K562 (cell line): ENCODE measurements at regions not wholly inside any gene's neighbourhood (a gene's known extent, or its start where the extent isn't known, plus 50 kb on each side); places are given as distances from the start of the nearest gene placed in this dataset.

ENCODE experiments used
- ATAC-seq: fragments of 200-7000 bp; cut with Tn5 transposase; 3 replicates; pipeline ENCODE4 v1.9.1; 2020; ENCODE audit warnings: moderate library complexity
- BruUV-seq: library from RNA; stranded (reverse); fragments of 400-500 nt; replicated peaks from 2 replicates; lab custom pipeline; 2021; lab: Mats Ljungman, UMichigan
- CTCF ChIA-PET: fragments of 300-600 bp; formaldehyde crosslinking; extraction: SDS; loops from one replicate; lab custom pipeline; 2021; ENCODE audit warnings: low intra/inter-chr PET ratio; lab: Yijun Ruan, JAX
- POLR2A ChIA-PET: fragments of 300-600, 350-650 bp; sonication (Branson Sonifier 250); formaldehyde crosslinking; extraction: SDS; loops from one replicate; lab custom pipeline; 2021; ENCODE audit warnings: antibody characterized with exemption, inconsistent platforms; lab: Yijun Ruan, JAX
- DNase-seq, 4 experiments: peaks; one replicate each; pipeline versions ENCODE4 v3.0.0 to v3.0.0-alpha.2; 2011 to 2018; ENCODE audit warnings: low spot score in 3 of 4, mixed read lengths in 3 of 4; ENCODE audit errors: extremely low read depth in 1 of 4
- FAIRE-seq: peaks from 2 replicates; lab custom pipeline; 2011; peaks lifted over from hg19 to GRCh38; lab: Jason Lieb, UNC
- H2AFZ ChIP-seq: 2 replicates; pipeline ENCODE4 v1.6.0; 2011; ENCODE audit warnings: low read depth, low read length, control low read depth, inconsistent platforms
- H3K27ac ChIP-seq: fragments of 200-600 bp; 3 replicates; pipeline ENCODE4 v1.8.0; 2011; ENCODE audit warnings: low read depth, mild to moderate bottlenecking, control low read depth, inconsistent platforms, low read length, moderate library complexity, mixed read lengths; ENCODE audit errors: extremely low read depth
- H3K27me3 ChIP-seq, 2 experiments: fragments of 300-600 bp in 1 of 2; 2 replicates in 1 of 2; 3 replicates in 1 of 2; pipeline versions ENCODE4 v1.6.0 to v1.8.0; 2011; ENCODE audit warnings: inconsistent platforms in 2 of 2, low read length in 2 of 2, mild to moderate bottlenecking in 1 of 2, mixed read lengths in 1 of 2, moderate library complexity in 1 of 2; ENCODE audit not compliant: control insufficient read depth in 2 of 2, insufficient read depth in 2 of 2
- H3K36me3 ChIP-seq: fragments of 300-600 bp; 3 replicates; pipeline ENCODE4 v1.8.0; 2011; ENCODE audit warnings: mild to moderate bottlenecking, low read length, inconsistent platforms; ENCODE audit not compliant: control insufficient read depth, insufficient read depth
- H3K4me1 ChIP-seq, 2 experiments: fragments of 200-600 bp in 1 of 2; replicated peaks in 1 of 2; 2 replicates in 1 of 2; 3 replicates in 1 of 2; pipeline versions ENCODE4 v1.5.1 to v1.8.0; 2011; ENCODE audit warnings: inconsistent platforms in 2 of 2, low read length in 2 of 2, mild to moderate bottlenecking in 1 of 2, mixed read lengths in 1 of 2, moderate library complexity in 1 of 2; ENCODE audit not compliant: control insufficient read depth in 2 of 2, insufficient read depth in 2 of 2
- H3K4me2 ChIP-seq: 2 replicates; pipeline ENCODE4 v1.6.1; 2011; ENCODE audit warnings: low read length, control low read depth, inconsistent platforms, mixed read lengths; ENCODE audit not compliant: insufficient read depth
- H3K4me3 ChIP-seq: fragments of 200-600 bp; sonication (generic), shearing (Covaris generic); 2 replicates; pipeline ENCODE4 v1.5.1; 2016; ENCODE audit warnings: control low read depth, inconsistent platforms
- H3K79me2 ChIP-seq: fragments of 200-600 bp; 3 replicates; pipeline ENCODE4 v1.8.0; 2011; ENCODE audit warnings: low read length, inconsistent platforms; ENCODE audit not compliant: control insufficient read depth, insufficient read depth
- H3K9ac ChIP-seq, 2 experiments: 2 replicates each; pipeline versions ENCODE4 v1.6.0 to v1.6.1; 2011; ENCODE audit warnings: low read depth in 2 of 2, low read length in 2 of 2, control low read depth in 1 of 2, inconsistent platforms in 1 of 2, mild to moderate bottlenecking in 1 of 2, mixed read lengths in 1 of 2; ENCODE audit not compliant: insufficient read depth in 1 of 2
- H3K9me1 ChIP-seq: one replicate; pipeline ENCODE4 v1.6.0; 2011; ENCODE audit warnings: inconsistent platforms, mild to moderate bottlenecking, low read length, moderate library complexity; ENCODE audit not compliant: control insufficient read depth, insufficient read depth
- H3K9me3 ChIP-seq: replicated peaks from 2 replicates; pipeline ENCODE4 v1.5.1; 2011; ENCODE audit warnings: low read depth, low read length, inconsistent platforms; ENCODE audit not compliant: control insufficient read depth, insufficient read depth
- H4K20me1 ChIP-seq: replicated peaks from 2 replicates; pipeline ENCODE4 v1.6.1; 2011; ENCODE audit warnings: low read length, inconsistent platforms, mixed read lengths; ENCODE audit not compliant: control insufficient read depth, insufficient read depth
- ETV5 ChIP-seq: sonication (generic); formaldehyde crosslinking; IDR thresholded peaks from 2 replicates; pipeline ENCODE4 v1.4.0; 2020; ENCODE audit warnings: low read depth, mild to moderate bottlenecking, missing genetic modification reagents
- FUS ChIP-seq: fragments of 200-400 bp; formaldehyde crosslinking; optimal IDR thresholded peaks from 2 replicates; pipeline ENCODE3; 2017; ENCODE audit warnings: low read depth, low read length
- WGBS: fragments of 100-300 bp; shearing (Covaris generic); methylation state at CpG from one replicate; pipeline ENCODE4 v1.1.6; 2016; ENCODE audit warnings: low coverage, mixed read lengths; ENCODE audit not compliant: insufficient coverage; ENCODE audit errors: missing lambda C conversion rate; 5-methylcytosine and 5-hydroxymethylcytosine counted together
- in situ Hi-C: fragments of 300-500 bp; cut with MboI; formaldehyde crosslinking; loops from 4 replicates; pipeline ENCODE4 v1.15.0; 2018; ENCODE audit warnings: inconsistent platforms, mixed read lengths
- intact Hi-C: fragments of 100-400 bp; cut with micrococcal nuclease; formaldehyde crosslinking; loops from 2 replicates; pipeline ENCODE4 v1.14.2; 2022
- TF ChIP-seq, protein P1 (sequence below): sonication (generic); formaldehyde crosslinking; IDR thresholded peaks from 2 replicates; pipeline ENCODE4 v1.8.0; 2023; ENCODE audit warnings: mild to moderate bottlenecking, missing genetic modification reagents

DNA sequence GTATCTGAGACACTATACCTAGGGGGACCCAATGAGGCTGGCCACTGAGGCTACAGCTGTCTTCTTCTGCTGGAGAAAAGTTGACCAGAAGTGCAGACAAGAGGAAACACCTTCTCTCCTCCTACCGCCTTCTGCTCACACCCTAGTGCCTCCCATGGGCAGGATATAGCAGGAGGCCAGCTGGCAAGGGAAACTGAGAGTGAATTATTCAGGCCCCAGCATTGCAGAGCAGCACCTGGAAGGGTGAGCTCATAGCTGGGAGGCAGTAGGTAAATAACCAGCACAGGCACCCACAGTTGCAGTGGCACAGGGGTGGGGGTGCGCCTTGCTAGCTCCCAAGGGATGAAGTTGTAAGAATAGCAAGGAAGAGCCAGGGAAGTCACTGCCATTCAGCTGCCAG lies 267.4 kb upstream of the NCAM1 start:
- in situ Hi-C loops = no loop called here
- POLR2A ChIA-PET = interaction anchor here (0.6 kb wide), 1 partner anchor 34 kb away, joined by 3 read pairs; no protein-coding TSS in a partner anchor
- BruUV-seq = no TSS peak

More for the DNA sequence above, 267.4 kb upstream of the NCAM1 start:
- Histone ChIP-seq H4K20me1 (no peaks in the 10 kb centered on the region; the same call in 1 of the 2 replicates), H3K79me2 (no peaks in the 10 kb centered on the region), H3K4me2 (no peak overlapping the region), H3K4me3 (no peak overlapping the region), H3K9me3 (no peaks in the 10 kb centered on the region), H2AFZ (no peak overlapping the region), H3K9me1 (no peaks in the 10 kb centered on the region), H3K36me3 (no peaks in the 10 kb centered on the region), H3K27ac (no peak overlapping the region)
- CTCF ChIA-PET = no interaction called here
- intact Hi-C loops = no loop called here
- ATAC-seq = no peak
- 0% methylated on average over 2 of the region's 2 CpGs for WGBS
- no peak for DNase-seq
- TF ChIP-seq ETV5 (CRISPR knock-in tag) (no peak), FUS (no peak)
- TF ChIP-seq, protein P1, sequence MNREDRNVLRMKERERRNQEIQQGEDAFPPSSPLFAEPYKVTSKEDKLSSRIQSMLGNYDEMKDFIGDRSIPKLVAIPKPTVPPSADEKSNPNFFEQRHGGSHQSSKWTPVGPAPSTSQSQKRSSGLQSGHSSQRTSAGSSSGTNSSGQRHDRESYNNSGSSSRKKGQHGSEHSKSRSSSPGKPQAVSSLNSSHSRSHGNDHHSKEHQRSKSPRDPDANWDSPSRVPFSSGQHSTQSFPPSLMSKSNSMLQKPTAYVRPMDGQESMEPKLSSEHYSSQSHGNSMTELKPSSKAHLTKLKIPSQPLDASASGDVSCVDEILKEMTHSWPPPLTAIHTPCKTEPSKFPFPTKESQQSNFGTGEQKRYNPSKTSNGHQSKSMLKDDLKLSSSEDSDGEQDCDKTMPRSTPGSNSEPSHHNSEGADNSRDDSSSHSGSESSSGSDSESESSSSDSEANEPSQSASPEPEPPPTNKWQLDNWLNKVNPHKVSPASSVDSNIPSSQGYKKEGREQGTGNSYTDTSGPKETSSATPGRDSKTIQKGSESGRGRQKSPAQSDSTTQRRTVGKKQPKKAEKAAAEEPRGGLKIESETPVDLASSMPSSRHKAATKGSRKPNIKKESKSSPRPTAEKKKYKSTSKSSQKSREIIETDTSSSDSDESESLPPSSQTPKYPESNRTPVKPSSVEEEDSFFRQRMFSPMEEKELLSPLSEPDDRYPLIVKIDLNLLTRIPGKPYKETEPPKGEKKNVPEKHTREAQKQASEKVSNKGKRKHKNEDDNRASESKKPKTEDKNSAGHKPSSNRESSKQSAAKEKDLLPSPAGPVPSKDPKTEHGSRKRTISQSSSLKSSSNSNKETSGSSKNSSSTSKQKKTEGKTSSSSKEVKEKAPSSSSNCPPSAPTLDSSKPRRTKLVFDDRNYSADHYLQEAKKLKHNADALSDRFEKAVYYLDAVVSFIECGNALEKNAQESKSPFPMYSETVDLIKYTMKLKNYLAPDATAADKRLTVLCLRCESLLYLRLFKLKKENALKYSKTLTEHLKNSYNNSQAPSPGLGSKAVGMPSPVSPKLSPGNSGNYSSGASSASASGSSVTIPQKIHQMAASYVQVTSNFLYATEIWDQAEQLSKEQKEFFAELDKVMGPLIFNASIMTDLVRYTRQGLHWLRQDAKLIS (CRISPR knock-in tag) = no peak
- TF ChIP-seq, all 486 proteins: peak for 0
- H3K27me3 ChIP-seq = peaks cover 0 to 5% of the 10 kb centered on the region in 2 experiments; a peak in 2 of 5 replicates
- no peaks in the 10 kb centered on the region; a peak in 1 of 5 replicates for H3K4me1 ChIP-seq
- no peak for FAIRE-seq
- H3K9ac ChIP-seq = no peak overlapping the region
